GM23338 (cell line): ENCODE measurements at regions not wholly inside any gene's neighbourhood (a gene's known extent, or its start where the extent isn't known, plus 50 kb on each side); places are given as distances from the start of the nearest gene placed in this dataset.
A peak's percentile ranks its signal among the peaks of the same experiment; 100 is the strongest.

Experiments
- ATAC-seq: fragments of 200-7000 bp; cut with Tn5 transposase; 3 replicates; pipeline ENCODE4 v1.9.1; 2020
- DNase-seq: peaks from one replicate; pipeline ENCODE4 v3.0.0-alpha.2; 2015; ENCODE audit warnings: low spot score
- H2AFZ ChIP-seq: fragments of 200-600 bp; sonication (generic); 2 replicates; pipeline ENCODE4 v1.8.0; 2016; ENCODE audit warnings: antibody characterized with exemption, mild to moderate bottlenecking, moderate library complexity
- H3F3A ChIP-seq: fragments of 200-600 bp; sonication (generic); replicated peaks from 2 replicates; pipeline ENCODE4 v1.8.0; 2017; ENCODE audit warnings: antibody characterized with exemption, mixed run types, low read depth
- H3K27ac ChIP-seq: fragments of 200-600 bp; sonication (generic); 2 replicates; pipeline ENCODE4 v1.6.1; 2016; ENCODE audit warnings: low read depth
- H3K27me3 ChIP-seq: fragments of 200-600 bp; sonication (generic); 2 replicates; pipeline ENCODE4 v1.8.0; 2016; ENCODE audit warnings: mild to moderate bottlenecking, mixed run types, moderate library complexity; ENCODE audit not compliant: insufficient read depth
- H3K36me3 ChIP-seq: fragments of 200-600 bp; sonication (generic); 2 replicates; pipeline ENCODE4 v1.8.0; 2016; ENCODE audit warnings: mild to moderate bottlenecking; ENCODE audit not compliant: insufficient read depth
- H3K4me1 ChIP-seq: fragments of 200-600 bp; sonication (generic); 2 replicates; pipeline ENCODE4 v1.8.0; 2016; ENCODE audit warnings: mild to moderate bottlenecking, moderate library complexity; ENCODE audit not compliant: insufficient read depth
- H3K4me2 ChIP-seq: fragments of 200-600 bp; sonication (generic); 2 replicates; pipeline ENCODE4 v1.7.1; 2017; ENCODE audit warnings: mixed run types
- H3K4me3 ChIP-seq: fragments of 200-600 bp; sonication (generic); 2 replicates; pipeline ENCODE4 v1.6.1; 2016; ENCODE audit warnings: mixed run types
- H3K79me2 ChIP-seq: fragments of 200-600 bp; sonication (generic); replicated peaks from 2 replicates; pipeline ENCODE4 v1.8.0; 2017; ENCODE audit warnings: mild to moderate bottlenecking; ENCODE audit not compliant: insufficient read depth
- H3K9me2 ChIP-seq: fragments of 200-600 bp; sonication (generic); 2 replicates; pipeline ENCODE4 v1.8.0; 2017; ENCODE audit not compliant: insufficient read depth
- H4K20me1 ChIP-seq: fragments of 200-600 bp; sonication (generic); replicated peaks from 2 replicates; pipeline ENCODE4 v1.8.0; 2017; ENCODE audit warnings: mild to moderate bottlenecking; ENCODE audit not compliant: insufficient read depth
- H3K27ac Mint-ChIP-seq: 2 replicates; pipeline ENCODE4 v1.8.0; 2020; ENCODE audit warnings: inconsistent platforms, mild to moderate bottlenecking, moderate library complexity, mixed read lengths
- H3K27me3 Mint-ChIP-seq: 3 replicates; pipeline ENCODE4 v1.8.0; 2022; ENCODE audit warnings: low read depth, mild to moderate bottlenecking, moderate library complexity, mixed read lengths, inconsistent platforms; ENCODE audit not compliant: insufficient read depth, poor library complexity
- H3K36me3 Mint-ChIP-seq: 3 replicates; pipeline ENCODE4 v1.8.0; 2021; ENCODE audit warnings: low read depth, mild to moderate bottlenecking, inconsistent platforms, moderate library complexity, mixed read lengths
- H3K4me1 Mint-ChIP-seq: 3 replicates; pipeline ENCODE4 v1.8.0; 2020; ENCODE audit warnings: mild to moderate bottlenecking, inconsistent platforms, mixed read lengths
- H3K4me3 Mint-ChIP-seq: 3 replicates; pipeline ENCODE4 v1.8.0; 2021; ENCODE audit warnings: moderate library complexity, mild to moderate bottlenecking, inconsistent platforms, mixed read lengths
- H3K9me3 Mint-ChIP-seq: 3 replicates; pipeline ENCODE4 v1.8.0; 2020; ENCODE audit warnings: moderate library complexity, mild to moderate bottlenecking, inconsistent platforms, mixed read lengths
- ETS1 ChIP-seq: IDR thresholded peaks from 2 replicates; pipeline ENCODE4 v1.6.1; 2016; ENCODE audit warnings: antibody characterized with exemption
- POLR2AphosphoS5 ChIP-seq: IDR thresholded peaks from 2 replicates; pipeline ENCODE4 v1.6.1; 2016; ENCODE audit warnings: antibody characterized with exemption, low read depth
- TF ChIP-seq, protein P1 (sequence below): fragments of 250-450 bp; sonication (Bioruptor Pico); IDR thresholded peaks from 2 replicates; pipeline ENCODE4 v1.5.0; 2020; ENCODE audit warnings: mild to moderate bottlenecking, moderate library complexity

DNA sequence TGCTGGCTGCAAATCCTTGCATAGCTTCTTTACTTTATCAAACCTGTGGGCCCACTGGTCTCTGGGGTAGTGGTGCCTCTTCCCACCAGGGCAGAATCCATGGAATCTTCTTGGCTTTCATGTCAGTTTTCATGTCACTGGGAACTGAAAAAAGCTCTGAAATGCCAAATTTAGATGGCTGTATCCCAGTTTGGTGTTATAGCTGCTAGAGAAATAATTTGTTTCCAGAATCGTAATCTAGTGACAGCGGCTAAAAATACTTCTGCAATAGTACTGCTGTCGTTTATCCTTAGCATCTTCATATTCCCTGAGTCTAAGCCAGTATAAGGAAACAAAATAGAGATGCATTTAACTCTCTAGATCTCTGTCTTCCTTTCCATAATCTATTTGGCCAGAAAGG, 983.4 kb upstream of the FAT3 start (continued):
- TF ChIP-seq ETS1 = no peak
- TF ChIP-seq POLR2AphosphoS5 = no peak

DNA sequence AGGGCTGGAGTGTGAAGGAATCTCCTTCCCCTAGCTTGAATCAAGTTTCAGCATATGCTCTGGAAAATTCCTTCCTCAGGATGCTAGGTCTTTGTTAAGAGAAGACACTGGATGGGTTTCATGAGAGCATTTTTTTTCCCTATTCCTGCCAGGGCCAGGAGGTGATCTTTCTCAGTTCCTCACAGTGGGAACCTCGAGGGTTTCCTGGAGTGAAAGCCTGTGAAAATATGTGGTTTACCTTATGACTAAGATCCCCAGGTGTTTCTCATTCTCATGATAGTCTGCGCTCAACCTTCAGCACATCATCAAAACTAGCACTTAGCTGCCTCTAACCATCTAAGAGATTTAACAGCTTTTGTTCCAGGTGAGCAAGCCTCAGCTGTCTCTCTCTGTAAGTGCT, 985.3 kb upstream of the FAT3 start:
- no peak overlapping the region for H3K4me3 Mint-ChIP-seq
- H3K4me3 ChIP-seq = no peak overlapping the region
- no peaks in the 10 kb centered on the region for H3K36me3 Mint-ChIP-seq
- 0 out of 2 replicates have a peak overlapping the region, but pooled peaks have one; percentile 35 for H3K27ac Mint-ChIP-seq
- H3K79me2 ChIP-seq = no peaks in the 10 kb centered on the region
- DNase-seq (peak; percentile 15), ATAC-seq (peak; percentile 42)
- peaks cover 12% of the 10 kb centered on the region; the same call in 2 of the 3 replicates for H3K4me1 Mint-ChIP-seq
- H3K36me3 ChIP-seq = no peaks in the 10 kb centered on the region
- no peaks in the 10 kb centered on the region for H4K20me1 ChIP-seq
- H3K27ac ChIP-seq = no peak overlapping the region
- H3F3A ChIP-seq = no peaks in the 10 kb centered on the region
- no peak for TF ChIP-seq POLR2AphosphoS5
- TF ChIP-seq, protein P1, sequence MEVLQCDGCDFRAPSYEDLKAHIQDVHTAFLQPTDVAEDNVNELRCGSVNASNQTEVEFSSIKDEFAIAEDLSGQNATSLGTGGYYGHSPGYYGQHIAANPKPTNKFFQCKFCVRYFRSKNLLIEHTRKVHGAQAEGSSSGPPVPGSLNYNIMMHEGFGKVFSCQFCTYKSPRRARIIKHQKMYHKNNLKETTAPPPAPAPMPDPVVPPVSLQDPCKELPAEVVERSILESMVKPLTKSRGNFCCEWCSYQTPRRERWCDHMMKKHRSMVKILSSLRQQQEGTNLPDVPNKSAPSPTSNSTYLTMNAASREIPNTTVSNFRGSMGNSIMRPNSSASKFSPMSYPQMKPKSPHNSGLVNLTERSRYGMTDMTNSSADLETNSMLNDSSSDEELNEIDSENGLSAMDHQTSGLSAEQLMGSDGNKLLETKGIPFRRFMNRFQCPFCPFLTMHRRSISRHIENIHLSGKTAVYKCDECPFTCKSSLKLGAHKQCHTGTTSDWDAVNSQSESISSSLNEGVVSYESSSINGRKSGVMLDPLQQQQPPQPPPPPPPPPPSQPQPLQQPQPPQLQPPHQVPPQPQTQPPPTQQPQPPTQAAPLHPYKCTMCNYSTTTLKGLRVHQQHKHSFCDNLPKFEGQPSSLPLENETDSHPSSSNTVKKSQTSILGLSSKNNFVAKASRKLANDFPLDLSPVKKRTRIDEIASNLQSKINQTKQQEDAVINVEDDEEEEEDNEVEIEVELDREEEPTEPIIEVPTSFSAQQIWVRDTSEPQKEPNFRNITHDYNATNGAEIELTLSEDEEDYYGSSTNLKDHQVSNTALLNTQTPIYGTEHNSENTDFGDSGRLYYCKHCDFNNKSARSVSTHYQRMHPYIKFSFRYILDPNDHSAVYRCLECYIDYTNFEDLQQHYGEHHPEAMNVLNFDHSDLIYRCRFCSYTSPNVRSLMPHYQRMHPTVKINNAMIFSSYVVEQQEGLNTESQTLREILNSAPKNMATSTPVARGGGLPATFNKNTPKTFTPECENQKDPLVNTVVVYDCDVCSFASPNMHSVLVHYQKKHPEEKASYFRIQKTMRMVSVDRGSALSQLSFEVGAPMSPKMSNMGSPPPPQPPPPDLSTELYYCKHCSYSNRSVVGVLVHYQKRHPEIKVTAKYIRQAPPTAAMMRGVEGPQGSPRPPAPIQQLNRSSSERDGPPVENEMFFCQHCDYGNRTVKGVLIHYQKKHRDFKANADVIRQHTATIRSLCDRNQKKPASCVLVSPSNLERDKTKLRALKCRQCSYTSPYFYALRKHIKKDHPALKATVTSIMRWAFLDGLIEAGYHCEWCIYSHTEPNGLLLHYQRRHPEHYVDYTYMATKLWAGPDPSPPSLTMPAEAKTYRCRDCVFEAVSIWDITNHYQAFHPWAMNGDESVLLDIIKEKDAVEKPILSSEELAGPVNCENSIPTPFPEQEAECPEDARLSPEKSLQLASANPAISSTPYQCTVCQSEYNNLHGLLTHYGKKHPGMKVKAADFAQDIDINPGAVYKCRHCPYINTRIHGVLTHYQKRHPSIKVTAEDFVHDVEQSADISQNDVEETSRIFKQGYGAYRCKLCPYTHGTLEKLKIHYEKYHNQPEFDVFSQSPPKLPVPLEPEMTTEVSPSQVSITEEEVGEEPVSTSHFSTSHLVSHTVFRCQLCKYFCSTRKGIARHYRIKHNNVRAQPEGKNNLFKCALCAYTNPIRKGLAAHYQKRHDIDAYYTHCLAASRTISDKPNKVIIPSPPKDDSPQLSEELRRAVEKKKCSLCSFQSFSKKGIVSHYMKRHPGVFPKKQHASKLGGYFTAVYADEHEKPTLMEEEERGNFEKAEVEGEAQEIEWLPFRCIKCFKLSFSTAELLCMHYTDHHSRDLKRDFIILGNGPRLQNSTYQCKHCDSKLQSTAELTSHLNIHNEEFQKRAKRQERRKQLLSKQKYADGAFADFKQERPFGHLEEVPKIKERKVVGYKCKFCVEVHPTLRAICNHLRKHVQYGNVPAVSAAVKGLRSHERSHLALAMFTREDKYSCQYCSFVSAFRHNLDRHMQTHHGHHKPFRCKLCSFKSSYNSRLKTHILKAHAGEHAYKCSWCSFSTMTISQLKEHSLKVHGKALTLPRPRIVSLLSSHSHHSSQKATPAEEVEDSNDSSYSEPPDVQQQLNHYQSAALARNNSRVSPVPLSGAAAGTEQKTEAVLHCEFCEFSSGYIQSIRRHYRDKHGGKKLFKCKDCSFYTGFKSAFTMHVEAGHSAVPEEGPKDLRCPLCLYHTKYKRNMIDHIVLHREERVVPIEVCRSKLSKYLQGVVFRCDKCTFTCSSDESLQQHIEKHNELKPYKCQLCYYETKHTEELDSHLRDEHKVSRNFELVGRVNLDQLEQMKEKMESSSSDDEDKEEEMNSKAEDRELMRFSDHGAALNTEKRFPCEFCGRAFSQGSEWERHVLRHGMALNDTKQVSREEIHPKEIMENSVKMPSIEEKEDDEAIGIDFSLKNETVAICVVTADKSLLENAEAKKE (CRISPR knock-in tag) = peak; percentile 49; the same call in 1 of the 2 replicates
- no peak overlapping the region for H3K4me2 ChIP-seq
- peak overlapping the region; percentile 28; the same call in 1 of the 2 replicates for H2AFZ ChIP-seq
- H3K27me3 Mint-ChIP-seq = no peaks in the 10 kb centered on the region
- H3K27me3 ChIP-seq = no peaks in the 10 kb centered on the region
- peaks cover 4% of the 10 kb centered on the region; the same call in 1 of the 2 replicates for H3K4me1 ChIP-seq
- H3K9me3 Mint-ChIP-seq = no peaks in the 10 kb centered on the region; the same call in 2 of the 3 replicates
- H3K9me2 ChIP-seq = no peaks in the 10 kb centered on the region; the same call in 1 of the 2 replicates
